HEK293 (cell line): ENCODE measurements at regions not wholly inside any gene's neighbourhood (a gene's known extent, or its start where the extent isn't known, plus 50 kb on each side); places are given as distances from the start of the nearest gene placed in this dataset.
A peak's percentile ranks its signal among the peaks of the same experiment; 100 is the strongest.

Experiments
- CTCF ChIA-PET: fragments of 350-600 bp; formaldehyde crosslinking; extraction: SDS; loops from one replicate; lab custom pipeline; 2021; ENCODE audit warnings: antibody characterized with exemption; lab: Yijun Ruan, JAX
- POLR2A ChIA-PET: fragments of 300-600 bp; formaldehyde crosslinking; extraction: SDS; loops from one replicate; lab custom pipeline; 2020; ENCODE audit warnings: antibody characterized with exemption, inconsistent platforms; lab: Yijun Ruan, JAX
- H3K27ac ChIP-seq: fragments of 200-500 bp; sonication (Bioruptor generic); 2 replicates; pipeline ENCODE4 v1.5.1; 2014; ENCODE audit warnings: low read depth, low read length, control low read depth, inconsistent platforms; ENCODE audit errors: extremely low read depth
- H3K36me3 ChIP-seq, 2 experiments: fragments of 200-500 bp in 1 of 2; sonication (Bioruptor generic) in 1 of 2; 1 replicate in 1 of 2; 2 replicates in 1 of 2; pipeline ENCODE4 v1.5.1; 2014 to 2017; ENCODE audit warnings: inconsistent platforms in 2 of 2, low read length in 2 of 2; ENCODE audit not compliant: control insufficient read depth in 2 of 2, insufficient read depth in 1 of 2
- H3K4me1 ChIP-seq: fragments of 200-500 bp; sonication (Bioruptor generic); 2 replicates; pipeline ENCODE4 v1.5.1; 2014; ENCODE audit warnings: mild to moderate bottlenecking, low read length, inconsistent platforms; ENCODE audit not compliant: control insufficient read depth, insufficient read depth
- H3K4me3 ChIP-seq: 2 replicates; pipeline ENCODE4 v1.5.1; 2011; ENCODE audit warnings: low read depth, mild to moderate bottlenecking, control low read depth, low read length, moderate library complexity
- H3K9me3 ChIP-seq: fragments of 200-500 bp; sonication (Bioruptor generic); 2 replicates; pipeline ENCODE4 v1.5.1; 2014; ENCODE audit warnings: low read depth, low read length, inconsistent platforms; ENCODE audit not compliant: control insufficient read depth, insufficient read depth
- BCL11B ChIP-seq: fragments of 450-650 bp; formaldehyde crosslinking; IDR thresholded peaks from 2 replicates; pipeline ENCODE4 v1.5.1; 2016; ENCODE audit warnings: low read depth, missing biosample characterization, missing genetic modification characterization
- EGR2 ChIP-seq: fragments of 450-650 bp; formaldehyde crosslinking; IDR thresholded peaks from 2 replicates; pipeline ENCODE4 v1.5.1; 2016; ENCODE audit warnings: low read depth, missing biosample characterization, missing genetic modification characterization
- GLIS2 ChIP-seq: fragments of 450-650 bp; formaldehyde crosslinking; IDR thresholded peaks from 2 replicates; pipeline ENCODE4 v1.5.1; 2016; ENCODE audit warnings: missing biosample characterization, missing genetic modification characterization
- KLF1 ChIP-seq: fragments of 450-650 bp; formaldehyde crosslinking; IDR thresholded peaks from 2 replicates; pipeline ENCODE4 v1.5.1; 2016; ENCODE audit warnings: missing biosample characterization, missing genetic modification characterization
- MYNN ChIP-seq: fragments of 450-650 bp; formaldehyde crosslinking; IDR thresholded peaks from 2 replicates; pipeline ENCODE4 v1.5.1; 2016; ENCODE audit warnings: missing biosample characterization, missing genetic modification characterization, borderline replicate concordance
- OSR2 ChIP-seq: fragments of 450-650 bp; formaldehyde crosslinking; IDR thresholded peaks from 2 replicates; pipeline ENCODE4 v1.5.1; 2016; ENCODE audit warnings: missing biosample characterization, missing genetic modification characterization
- PRDM1 ChIP-seq: fragments of 450-650 bp; formaldehyde crosslinking; IDR thresholded peaks from 2 replicates; pipeline ENCODE4; 2016; ENCODE audit warnings: missing biosample characterization, missing genetic modification characterization
- REST ChIP-seq: fragments of 450-650 bp; formaldehyde crosslinking; IDR thresholded peaks from 2 replicates; pipeline ENCODE4 v1.5.1; 2016; ENCODE audit warnings: missing biosample characterization, missing genetic modification characterization
- TCF7L2 ChIP-seq: IDR thresholded peaks from 2 replicates; pipeline ENCODE4 v1.6.1; 2011; ENCODE audit warnings: low read depth, mild to moderate bottlenecking, inconsistent platforms, low read length, moderate library complexity, borderline replicate concordance
- WT1 ChIP-seq: fragments of 450-650 bp; formaldehyde crosslinking; IDR thresholded peaks from 2 replicates; pipeline ENCODE4 v1.5.1; 2016; ENCODE audit warnings: missing biosample characterization, missing genetic modification characterization
- ZBTB1 ChIP-seq: fragments of 450-650 bp; formaldehyde crosslinking; IDR thresholded peaks from 2 replicates; pipeline ENCODE4 v1.5.1; 2016; ENCODE audit warnings: missing biosample characterization, missing genetic modification characterization
- ZBTB20 ChIP-seq: fragments of 450-650 bp; formaldehyde crosslinking; IDR thresholded peaks from 2 replicates; pipeline ENCODE4 v1.5.1; 2016; ENCODE audit warnings: missing biosample characterization, missing genetic modification characterization
- ZFHX2 ChIP-seq: fragments of 450-650 bp; formaldehyde crosslinking; conservative IDR thresholded peaks from 2 replicates; pipeline ENCODE4 v1.5.1; 2016; ENCODE audit warnings: missing biosample characterization, missing genetic modification characterization
- ZNF16 ChIP-seq: fragments of 450-650 bp; formaldehyde crosslinking; IDR thresholded peaks from 2 replicates; pipeline ENCODE4 v1.5.1; 2016; ENCODE audit warnings: low read depth, missing biosample characterization, missing genetic modification characterization
- ZNF169 ChIP-seq: fragments of 450-650 bp; formaldehyde crosslinking; IDR thresholded peaks from 2 replicates; pipeline ENCODE4 v1.5.1; 2016; ENCODE audit warnings: missing biosample characterization, missing genetic modification characterization
- ZNF211 ChIP-seq: fragments of 450-650 bp; formaldehyde crosslinking; IDR thresholded peaks from 2 replicates; pipeline ENCODE4 v1.5.1; 2016; ENCODE audit warnings: low read depth, missing biosample characterization, missing genetic modification characterization
- ZNF24 ChIP-seq: fragments of 450-650 bp; formaldehyde crosslinking; IDR thresholded peaks from 2 replicates; pipeline ENCODE4 v1.5.1; 2016; ENCODE audit warnings: missing biosample characterization, missing genetic modification characterization
- ZNF26 ChIP-seq: fragments of 450-650 bp; formaldehyde crosslinking; IDR thresholded peaks from 2 replicates; pipeline ENCODE4 v1.5.1; 2016; ENCODE audit warnings: missing biosample characterization, missing genetic modification characterization
- ZNF266 ChIP-seq: fragments of 450-650 bp; formaldehyde crosslinking; IDR thresholded peaks from 2 replicates; pipeline ENCODE4 v1.5.1; 2016; ENCODE audit warnings: missing biosample characterization, missing genetic modification characterization, low read depth
- ZNF366 ChIP-seq: fragments of 450-650 bp; formaldehyde crosslinking; conservative IDR thresholded peaks from 2 replicates; pipeline ENCODE4 v1.5.1; 2016; ENCODE audit warnings: missing biosample characterization, missing genetic modification characterization
- ZNF391 ChIP-seq: fragments of 450-650 bp; formaldehyde crosslinking; IDR thresholded peaks from 2 replicates; pipeline ENCODE4 v1.5.1; 2016; ENCODE audit warnings: low read depth, missing biosample characterization, missing genetic modification characterization, borderline replicate concordance
- ZNF394 ChIP-seq: fragments of 450-650 bp; formaldehyde crosslinking; IDR thresholded peaks from 2 replicates; pipeline ENCODE4 v1.5.1; 2016; ENCODE audit warnings: missing biosample characterization, missing genetic modification characterization, mild to moderate bottlenecking, moderate library complexity, borderline replicate concordance
- ZNF548 ChIP-seq: fragments of 450-650 bp; formaldehyde crosslinking; IDR thresholded peaks from 2 replicates; pipeline ENCODE4 v1.5.1; 2016; ENCODE audit warnings: missing biosample characterization, missing genetic modification characterization
- ZNF571 ChIP-seq: fragments of 450-650 bp; formaldehyde crosslinking; IDR thresholded peaks from 2 replicates; pipeline ENCODE4 v1.5.0; 2017; ENCODE audit warnings: missing biosample characterization, missing genetic modification characterization
- ZNF621 ChIP-seq: fragments of 450-650 bp; formaldehyde crosslinking; IDR thresholded peaks from 2 replicates; pipeline ENCODE4 v1.5.1; 2017; ENCODE audit warnings: missing biosample characterization, missing genetic modification characterization
- ZNF768 ChIP-seq: fragments of 450-650 bp; formaldehyde crosslinking; IDR thresholded peaks from 2 replicates; pipeline ENCODE4 v1.5.1; 2018; ENCODE audit warnings: missing biosample characterization, mild to moderate bottlenecking, missing genetic modification characterization
- ZNF843 ChIP-seq: fragments of 450-650 bp; formaldehyde crosslinking; IDR thresholded peaks from 2 replicates; pipeline ENCODE4 v1.5.1; 2016; ENCODE audit warnings: missing biosample characterization, missing genetic modification characterization
- ZSCAN18 ChIP-seq: fragments of 450-650 bp; formaldehyde crosslinking; IDR thresholded peaks from 2 replicates; pipeline ENCODE4 v1.5.1; 2016; ENCODE audit warnings: missing biosample characterization, missing genetic modification characterization
- ZSCAN5A ChIP-seq: fragments of 450-650 bp; formaldehyde crosslinking; IDR thresholded peaks from 2 replicates; pipeline ENCODE4 v1.5.1; 2016; ENCODE audit warnings: missing biosample characterization, missing genetic modification characterization

- TF ChIP-seq ZNF26 (tag by site-specific recombination) (no peak), KLF1 (no peak), ZNF16 (tag by site-specific recombination) (no peak), TCF7L2 (peak; percentile 64; the same call in 1 of the 2 replicates), ZSCAN5A (tag by site-specific recombination) (no peak), WT1 (tag by site-specific recombination) (peak; percentile 66), ZNF366 (peak; percentile 49; the same call in 1 of the 2 replicates), ZNF24 (tag by site-specific recombination) (no peak)
Measured at GRCh38 chr5:158277276-158277675, 418.3 kb upstream of the CLINT1 start (continued).

- Histone ChIP-seq H3K4me1 (peaks cover 21% of the 10 kb centered on the region), H3K9me3 (no peaks in the 10 kb centered on the region), H3K27ac (no peak overlapping the region; the same call in 1 of the 2 replicates)
- POLR2A ChIA-PET = no interaction called here
- CTCF ChIA-PET = interaction anchor here (0.6 to 1.3 kb wide), 2 partner anchors 201 to 380 kb away, joined by 3 read pairs; no protein-coding TSS in a partner anchor
- TF ChIP-seq ZNF394 (tag by site-specific recombination) (no peak), EGR2 (no peak), ZNF621 (no peak), ZNF548 (no peak)
- TF ChIP-seq, all 188 proteins: peak for 0
- no peak overlapping the region for H3K4me3 ChIP-seq
- no peaks in the 10 kb centered on the region for H3K36me3 ChIP-seq
Measured at GRCh38 chr5:158276692-158277091, 417.7 kb upstream of the CLINT1 start.

GRCh38 chr5:158275511-158275910, 416.6 kb upstream of the CLINT1 start:
- Histone ChIP-seq H3K4me1 (peaks cover 27% of the 10 kb centered on the region), H3K4me3 (no peak overlapping the region), H3K36me3 (no peaks in the 10 kb centered on the region), H3K9me3 (no peaks in the 10 kb centered on the region), H3K27ac (no peak overlapping the region)
- TF ChIP-seq GLIS2 (tag by site-specific recombination) = no peak
- no peak for TF ChIP-seq REST (tag by site-specific recombination)
- no peak for TF ChIP-seq ZBTB1
- no peak for TF ChIP-seq ZFHX2 (tag by site-specific recombination)
- TF ChIP-seq ZNF391 (tag by site-specific recombination) = no peak
- TF ChIP-seq PRDM1 (tag by site-specific recombination) = no peak
- TF ChIP-seq ZNF24 (tag by site-specific recombination) = no peak
- TF ChIP-seq ZSCAN18 = no peak
- no peak for TF ChIP-seq ZNF843
- no peak for TF ChIP-seq MYNN (tag by site-specific recombination)
- TF ChIP-seq ZNF266 (tag by site-specific recombination) = no peak
- TF ChIP-seq ZNF169 (tag by site-specific recombination) = no peak
- TF ChIP-seq OSR2 = no peak
- TF ChIP-seq ZNF211 (tag by site-specific recombination) = no peak
- TF ChIP-seq ZNF768 = no peak
- no peak for TF ChIP-seq ZNF571
- TF ChIP-seq ZBTB20 (tag by site-specific recombination) = no peak
- no peak for TF ChIP-seq BCL11B (tag by site-specific recombination)
- ChIA-PET CTCF (no interaction called here), POLR2A (no interaction called here)
